H9 (cell line): ENCODE measurements at regions not wholly inside any gene's neighbourhood (a gene's known extent, or its start where the extent isn't known, plus 50 kb on each side); places are given as distances from the start of the nearest gene placed in this dataset.

Experiments used
- DNase-seq: peaks from one replicate; pipeline ENCODE4 v3.0.0-alpha.2; 2017
- H2AFZ ChIP-seq: one replicate; pipeline ENCODE4 v1.6.1; 2013; ENCODE audit warnings: mild to moderate bottlenecking, low read length, control low read depth, moderate library complexity
- H2AK5ac ChIP-seq: 2 replicates; pipeline ENCODE4 v1.6.1; 2013; ENCODE audit warnings: low read length, control low read depth, mixed read lengths; ENCODE audit not compliant: insufficient read length
- H2BK120ac ChIP-seq: one replicate; pipeline ENCODE4 v1.6.1; 2013; ENCODE audit warnings: low read depth, mild to moderate bottlenecking, low read length, control low read depth, inconsistent platforms; ENCODE audit not compliant: poor library complexity, severe bottlenecking
- H2BK12ac ChIP-seq: 2 replicates; pipeline ENCODE4 v1.6.1; 2013; ENCODE audit warnings: low read length, control low read depth, mixed read lengths, low read depth; ENCODE audit not compliant: insufficient read length
- H2BK15ac ChIP-seq: 2 replicates; pipeline ENCODE4 v1.6.1; 2013; ENCODE audit warnings: low read depth, low read length, control low read depth
- H2BK20ac ChIP-seq: one replicate; pipeline ENCODE4 v1.6.1; 2013; ENCODE audit warnings: low read depth, mild to moderate bottlenecking, low read length, control low read depth, inconsistent platforms; ENCODE audit not compliant: poor library complexity, severe bottlenecking
- H2BK5ac ChIP-seq: 2 replicates; pipeline ENCODE4 v1.6.1; 2013; ENCODE audit warnings: low read length, control low read depth, mixed read lengths; ENCODE audit not compliant: insufficient read length
- H3K14ac ChIP-seq: 2 replicates; pipeline ENCODE4 v1.6.1; 2013; ENCODE audit warnings: low read length, control low read depth; ENCODE audit not compliant: insufficient read depth
- H3K18ac ChIP-seq: 2 replicates; pipeline ENCODE4 v1.6.1; 2013; ENCODE audit warnings: low read depth, mild to moderate bottlenecking, mixed read lengths, low read length, control low read depth; ENCODE audit not compliant: insufficient read length
- H3K23ac ChIP-seq: 2 replicates; pipeline ENCODE4 v1.6.1; 2013; ENCODE audit warnings: low read length, control low read depth, mixed read lengths, low read depth; ENCODE audit not compliant: insufficient read length
- H3K23me2 ChIP-seq: 2 replicates; pipeline ENCODE4 v1.6.1; 2013; ENCODE audit warnings: low read depth, mild to moderate bottlenecking, mixed read lengths, low read length, control low read depth; ENCODE audit not compliant: insufficient read length, poor library complexity, severe bottlenecking
- H3K27ac ChIP-seq: 2 replicates; pipeline ENCODE4 v1.5.1; 2013; ENCODE audit warnings: low read length, control low read depth, mixed read lengths, low read depth; ENCODE audit not compliant: insufficient read length
- H3K27me3 ChIP-seq: 2 replicates; pipeline ENCODE4 v1.6.1; 2013; ENCODE audit warnings: low read length, control low read depth, inconsistent platforms; ENCODE audit not compliant: insufficient read depth
- H3K4ac ChIP-seq: 2 replicates; pipeline ENCODE4 v1.6.1; 2013; ENCODE audit warnings: low read depth, mild to moderate bottlenecking, control low read depth, inconsistent platforms, low read length, moderate library complexity
- H3K4me1 ChIP-seq: 2 replicates; pipeline ENCODE4 v1.6.1; 2013; ENCODE audit warnings: low read length, control low read depth, inconsistent platforms; ENCODE audit not compliant: insufficient read depth
- H3K4me2 ChIP-seq: 2 replicates; pipeline ENCODE4 v1.6.1; 2013; ENCODE audit warnings: low read length, control low read depth, mixed read lengths; ENCODE audit not compliant: insufficient read length, insufficient read depth
- H3K56ac ChIP-seq: 2 replicates; pipeline ENCODE4 v1.6.1; 2013; ENCODE audit warnings: low read depth, mild to moderate bottlenecking, mixed read lengths, low read length, control low read depth; ENCODE audit not compliant: insufficient read length
- H3K79me1 ChIP-seq: 2 replicates; pipeline ENCODE4 v1.6.1; 2013; ENCODE audit warnings: low read depth, mild to moderate bottlenecking, moderate library complexity, low read length, control low read depth, inconsistent platforms; ENCODE audit not compliant: insufficient read depth, poor library complexity, severe bottlenecking
- H3K79me2 ChIP-seq: 2 replicates; pipeline ENCODE4 v1.6.1; 2013; ENCODE audit warnings: low read length, control low read depth, inconsistent platforms; ENCODE audit not compliant: insufficient read depth
- H3K9ac ChIP-seq: 2 replicates; pipeline ENCODE4 v1.6.1; 2013; ENCODE audit warnings: low read length, control low read depth, mixed read lengths; ENCODE audit not compliant: insufficient read length; ENCODE audit errors: extremely low read depth
- H3K9me3 ChIP-seq: one replicate; pipeline ENCODE4 v1.6.1; 2013; ENCODE audit warnings: low read depth, low read length, inconsistent platforms; ENCODE audit not compliant: control insufficient read depth
- H3T11ph ChIP-seq: one replicate; pipeline ENCODE4 v1.6.1; 2013; ENCODE audit warnings: mild to moderate bottlenecking, low read length, control low read depth, inconsistent platforms
- H4K20me1 ChIP-seq: one replicate; pipeline ENCODE4 v1.6.1; 2013; ENCODE audit not compliant: control insufficient read depth, insufficient read length, insufficient read depth
- H4K5ac ChIP-seq: 2 replicates; pipeline ENCODE4 v1.6.1; 2013; ENCODE audit warnings: low read depth, mild to moderate bottlenecking, mixed read lengths, low read length, control low read depth; ENCODE audit not compliant: insufficient read length
- H4K8ac ChIP-seq: replicated peaks from 2 replicates; pipeline ENCODE4 v1.6.1; 2013; ENCODE audit warnings: low read length, control low read depth, mixed read lengths, low read depth; ENCODE audit not compliant: insufficient read length
- H4K91ac ChIP-seq: 2 replicates; pipeline ENCODE4 v1.6.1; 2013; ENCODE audit warnings: low read depth, mild to moderate bottlenecking, moderate library complexity, mixed read lengths, low read length, control low read depth; ENCODE audit not compliant: insufficient read length
- H3K27ac Mint-ChIP-seq, 3 experiments: 2 replicates in 2 of 3; 3 replicates in 1 of 3; pipeline ENCODE4 v1.8.0; 2020 to 2021; ENCODE audit warnings: mixed read lengths in 3 of 3, mild to moderate bottlenecking in 1 of 3, moderate library complexity in 1 of 3
- H3K27me3 Mint-ChIP-seq: 2 replicates; pipeline ENCODE4 v1.8.0; 2021; ENCODE audit warnings: low read depth, mild to moderate bottlenecking, moderate library complexity, mixed read lengths
- H3K36me3 Mint-ChIP-seq, 3 experiments: 2 replicates in 2 of 3; 3 replicates in 1 of 3; pipeline ENCODE4 v1.8.0; 2020 to 2021; ENCODE audit warnings: low read depth in 3 of 3, mixed read lengths in 3 of 3; ENCODE audit not compliant: insufficient read depth in 1 of 3
- H3K4me1 Mint-ChIP-seq, 2 experiments: 2 replicates each; pipeline ENCODE4 v1.8.0; 2020; ENCODE audit warnings: mixed read lengths in 2 of 2
- H3K4me3 Mint-ChIP-seq, 2 experiments: 2 replicates in 1 of 2; 3 replicates in 1 of 2; pipeline ENCODE4 v1.8.0; 2020 to 2021; ENCODE audit warnings: mild to moderate bottlenecking in 2 of 2, mixed read lengths in 2 of 2, moderate library complexity in 1 of 2
- H3K9me3 Mint-ChIP-seq, 2 experiments: 2 replicates in 1 of 2; 3 replicates in 1 of 2; pipeline ENCODE4 v1.8.0; 2020; ENCODE audit warnings: mild to moderate bottlenecking in 2 of 2, mixed read lengths in 2 of 2, moderate library complexity in 1 of 2
- WGBS: extraction: QIAGEN DNeasy Blood & Tissue Kit; methylation state at CpG from one replicate; pipeline ENCODE4 v1.1.7; 2013; ENCODE audit warnings: missing lambda C conversion rate, low lambda C conversion rate, mixed read lengths; ENCODE audit not compliant: insufficient read length; ENCODE audit errors: extremely low coverage; 5-methylcytosine and 5-hydroxymethylcytosine counted together
- TF ChIP-seq, protein P1 (sequence below): fragments of 200-600 bp; sonication (generic); conservative IDR thresholded peaks from 3 replicates; pipeline ENCODE4 v1.8.0; 2021; ENCODE audit warnings: antibody characterized with exemption, mild to moderate bottlenecking

DNA sequence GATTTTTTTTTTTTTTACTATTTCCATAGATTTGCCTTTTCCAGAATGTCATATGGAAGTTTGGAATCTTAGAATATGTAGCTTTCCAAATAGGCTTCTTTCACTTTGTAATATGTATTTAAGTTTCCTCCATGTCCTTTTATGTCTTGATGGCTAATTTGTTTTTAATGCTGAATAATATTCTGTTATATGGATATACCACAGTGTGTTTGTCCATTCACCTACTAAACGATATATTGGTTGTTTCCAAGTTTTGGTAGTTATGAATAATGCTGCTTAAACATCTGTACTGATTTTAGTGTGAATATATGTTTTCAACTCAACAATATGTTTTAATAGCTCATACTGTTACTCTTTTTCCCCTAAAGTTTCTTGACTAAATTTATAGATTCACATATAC is 669.8 kb upstream of the PCDH15 start:
- Mint-ChIP-seq H3K4me1 (no peaks in the 10 kb centered on the region), H3K27me3 (no peaks in the 10 kb centered on the region), H3K9me3 (no peaks in the 10 kb centered on the region; a peak in 1 of 5 replicates), H3K4me3 (no peak overlapping the region), H3K36me3 (no peaks in the 10 kb centered on the region; a peak in 1 of 7 replicates), H3K27ac (no peak overlapping the region)
- no peak for DNase-seq
- H2BK15ac ChIP-seq = no peak overlapping the region
- H3T11ph ChIP-seq = no peak overlapping the region
- H3K14ac ChIP-seq = no peak overlapping the region
- WGBS = no CpG with 5 or more reads among the region's 1 CpG
- no peak overlapping the region for H3K4ac ChIP-seq
- TF ChIP-seq, protein P1, sequence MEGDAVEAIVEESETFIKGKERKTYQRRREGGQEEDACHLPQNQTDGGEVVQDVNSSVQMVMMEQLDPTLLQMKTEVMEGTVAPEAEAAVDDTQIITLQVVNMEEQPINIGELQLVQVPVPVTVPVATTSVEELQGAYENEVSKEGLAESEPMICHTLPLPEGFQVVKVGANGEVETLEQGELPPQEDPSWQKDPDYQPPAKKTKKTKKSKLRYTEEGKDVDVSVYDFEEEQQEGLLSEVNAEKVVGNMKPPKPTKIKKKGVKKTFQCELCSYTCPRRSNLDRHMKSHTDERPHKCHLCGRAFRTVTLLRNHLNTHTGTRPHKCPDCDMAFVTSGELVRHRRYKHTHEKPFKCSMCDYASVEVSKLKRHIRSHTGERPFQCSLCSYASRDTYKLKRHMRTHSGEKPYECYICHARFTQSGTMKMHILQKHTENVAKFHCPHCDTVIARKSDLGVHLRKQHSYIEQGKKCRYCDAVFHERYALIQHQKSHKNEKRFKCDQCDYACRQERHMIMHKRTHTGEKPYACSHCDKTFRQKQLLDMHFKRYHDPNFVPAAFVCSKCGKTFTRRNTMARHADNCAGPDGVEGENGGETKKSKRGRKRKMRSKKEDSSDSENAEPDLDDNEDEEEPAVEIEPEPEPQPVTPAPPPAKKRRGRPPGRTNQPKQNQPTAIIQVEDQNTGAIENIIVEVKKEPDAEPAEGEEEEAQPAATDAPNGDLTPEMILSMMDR = no peak
- H4K20me1 ChIP-seq = no peaks in the 10 kb centered on the region
- H3K56ac ChIP-seq = no peak overlapping the region
- H2AK5ac ChIP-seq = no peak overlapping the region
- no peak overlapping the region for H3K18ac ChIP-seq
- no peak overlapping the region for H3K9ac ChIP-seq
- no peaks in the 10 kb centered on the region for H3K4me1 ChIP-seq
- no peaks in the 10 kb centered on the region for H3K9me3 ChIP-seq
- no peak overlapping the region for H2AFZ ChIP-seq
- no peak overlapping the region for H3K4me2 ChIP-seq
- no peak overlapping the region for H4K5ac ChIP-seq
- H2BK5ac ChIP-seq = no peak overlapping the region
- no peaks in the 10 kb centered on the region for H3K79me1 ChIP-seq
- no peak overlapping the region for H4K8ac ChIP-seq
- H3K23ac ChIP-seq = no peak overlapping the region
- no peaks in the 10 kb centered on the region for H3K23me2 ChIP-seq
- no peak overlapping the region for H3K27ac ChIP-seq
- H2BK12ac ChIP-seq = no peak overlapping the region
- H2BK120ac ChIP-seq = no peak overlapping the region
- no peak overlapping the region for H4K91ac ChIP-seq
- H2BK20ac ChIP-seq = no peak overlapping the region
- H3K79me2 ChIP-seq = no peaks in the 10 kb centered on the region
- no peaks in the 10 kb centered on the region for H3K27me3 ChIP-seq
